H1 (cell line): ENCODE measurements at regions not wholly inside any gene's neighbourhood (a gene's known extent, or its start where the extent isn't known, plus 50 kb on each side); places are given as distances from the start of the nearest gene placed in this dataset.

Experiments used
- BACH1 ChIP-seq: IDR thresholded peaks from 2 replicates; pipeline ENCODE4 v1.6.1; 2012; ENCODE audit warnings: low read length, improper control_type of control experiment
- CHD7 ChIP-seq: fragments of 300-600 bp; sonication (generic); IDR thresholded peaks from 2 replicates; pipeline ENCODE4 v1.7.1; 2012; ENCODE audit warnings: low read length, moderate library complexity, mild to moderate bottlenecking, inconsistent platforms; ENCODE audit not compliant: insufficient replicate concordance
- HDAC2 ChIP-seq, 2 experiments: fragments of 300-600 bp in 1 of 2; sonication (generic) in 1 of 2; IDR thresholded peaks; 2 replicates each; pipeline ENCODE4 v1.6.1; 2011 to 2012; ENCODE audit warnings: low read depth in 2 of 2, low read length in 2 of 2, mild to moderate bottlenecking in 2 of 2, moderate library complexity in 2 of 2, borderline replicate concordance in 1 of 2, inconsistent platforms in 1 of 2

GRCh38 chr4:132865922-132866321 lies 283.2 kb upstream of the PCDH10 start (continued):
- TF ChIP-seq CHD7 (no peak), BACH1 (no peak), HDAC2 (IDR thresholded peaks at IDR 0.05; ENCODE audit: borderline replicate concordance in 1 of 2, low read depth in 2 of 2, low read length in 2 of 2) (no peak)
